HEK293 (cell line): ENCODE measurements at regions not wholly inside any gene's neighbourhood (a gene's known extent, or its start where the extent isn't known, plus 50 kb on each side); places are given as distances from the start of the nearest gene placed in this dataset.

Source experiments
- MYNN ChIP-seq: fragments of 450-650 bp; formaldehyde crosslinking; IDR thresholded peaks from 2 replicates; pipeline ENCODE4 v1.5.1; 2016; ENCODE audit warnings: missing biosample characterization, missing genetic modification characterization, borderline replicate concordance
- SCRT1 ChIP-seq: fragments of 450-650 bp; formaldehyde crosslinking; IDR thresholded peaks from 2 replicates; pipeline ENCODE4 v1.5.1; 2016; ENCODE audit warnings: missing biosample characterization, missing genetic modification characterization, borderline replicate concordance
- ZBTB20 ChIP-seq: fragments of 450-650 bp; formaldehyde crosslinking; IDR thresholded peaks from 2 replicates; pipeline ENCODE4 v1.5.1; 2016; ENCODE audit warnings: missing biosample characterization, missing genetic modification characterization
- ZFP37 ChIP-seq: fragments of 450-650 bp; formaldehyde crosslinking; IDR thresholded peaks from 2 replicates; pipeline ENCODE4 v1.5.1; 2016; ENCODE audit warnings: missing biosample characterization, missing genetic modification characterization
- ZFP41 ChIP-seq: fragments of 450-650 bp; formaldehyde crosslinking; IDR thresholded peaks from 2 replicates; pipeline ENCODE4 v1.5.1; 2016; ENCODE audit warnings: missing biosample characterization, missing genetic modification characterization, borderline replicate concordance
- ZNF121 ChIP-seq: fragments of 450-650 bp; formaldehyde crosslinking; IDR thresholded peaks from 2 replicates; pipeline ENCODE4 v1.5.1; 2016; ENCODE audit warnings: missing biosample characterization, missing genetic modification characterization
- ZNF138 ChIP-seq: fragments of 450-650 bp; formaldehyde crosslinking; IDR thresholded peaks from 2 replicates; pipeline ENCODE4 v1.5.1; 2016; ENCODE audit warnings: missing biosample characterization, missing genetic modification characterization, borderline replicate concordance
- ZNF324 ChIP-seq: fragments of 450-650 bp; formaldehyde crosslinking; IDR thresholded peaks from 2 replicates; pipeline ENCODE4 v1.5.1; 2016; ENCODE audit warnings: missing biosample characterization, missing genetic modification characterization
- ZNF830 ChIP-seq: fragments of 450-650 bp; IDR thresholded peaks from 2 replicates; pipeline ENCODE4 v1.5.0; 2018; ENCODE audit warnings: missing biosample characterization, missing genetic modification characterization, low read depth, mild to moderate bottlenecking, moderate library complexity
- TF ChIP-seq, protein P1 (sequence below): fragments of 450-650 bp; formaldehyde crosslinking; IDR thresholded peaks from 2 replicates; pipeline ENCODE4 v1.5.1; 2016; ENCODE audit warnings: missing biosample characterization, missing genetic modification characterization
- TF ChIP-seq, protein P2 (sequence below): fragments of 450-650 bp; formaldehyde crosslinking; IDR thresholded peaks from 2 replicates; pipeline ENCODE4 v1.5.1; 2016; ENCODE audit warnings: missing biosample characterization, missing genetic modification characterization
- TF ChIP-seq, protein P3 (sequence below): fragments of 450-650 bp; formaldehyde crosslinking; IDR thresholded peaks from 2 replicates; pipeline ENCODE4 v1.5.1; 2016; ENCODE audit warnings: missing biosample characterization, missing genetic modification characterization, low read depth
- TF ChIP-seq, protein P4 (sequence below): fragments of 450-650 bp; formaldehyde crosslinking; optimal IDR thresholded peaks from 2 replicates; pipeline ENCODE3; 2016; ENCODE audit warnings: missing biosample characterization, mild to moderate bottlenecking, missing genetic modification characterization

DNA sequence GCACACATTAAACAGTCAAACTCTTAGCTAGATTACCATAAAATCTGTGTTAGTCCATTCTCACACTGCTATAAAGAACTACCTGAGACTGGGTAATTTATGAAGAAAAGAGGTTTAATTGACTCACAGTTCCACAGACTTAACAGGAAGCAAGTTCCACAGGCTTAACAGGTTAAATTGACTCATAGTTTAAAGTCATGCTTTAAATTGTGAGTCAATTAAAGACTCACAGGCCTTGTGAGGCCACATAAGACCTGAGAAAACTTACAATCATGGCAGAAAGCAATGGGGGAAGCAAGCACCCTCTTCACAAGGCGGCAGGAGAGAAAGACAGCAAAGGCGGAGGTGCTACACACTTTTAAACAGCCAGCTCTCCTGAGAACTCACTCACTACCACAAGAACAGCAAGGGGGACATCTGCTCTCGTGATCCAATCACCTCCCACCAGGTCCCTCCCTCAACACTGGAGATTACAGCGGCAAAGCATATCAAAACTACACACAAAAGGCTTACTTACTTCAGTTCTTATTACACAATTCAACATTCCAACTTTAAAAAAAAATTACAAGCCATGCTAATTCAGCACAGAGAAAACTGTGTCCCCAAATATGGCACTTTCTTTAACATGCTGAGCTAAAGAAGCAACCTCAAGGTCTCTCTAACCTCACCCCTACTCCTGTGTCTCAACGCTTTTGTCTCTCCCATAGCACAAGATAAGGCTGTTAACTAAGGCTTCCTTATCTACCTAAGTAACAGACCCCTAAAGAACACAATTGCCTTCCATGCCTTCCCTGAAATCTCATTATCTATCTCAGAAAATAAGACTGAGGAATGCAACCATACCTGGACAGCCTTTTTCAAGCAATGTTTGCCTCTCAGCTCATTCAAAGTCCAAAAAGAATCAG, 805.1 kb downstream of the NR2F1-AS1 start:
- TF ChIP-seq, protein P1, sequence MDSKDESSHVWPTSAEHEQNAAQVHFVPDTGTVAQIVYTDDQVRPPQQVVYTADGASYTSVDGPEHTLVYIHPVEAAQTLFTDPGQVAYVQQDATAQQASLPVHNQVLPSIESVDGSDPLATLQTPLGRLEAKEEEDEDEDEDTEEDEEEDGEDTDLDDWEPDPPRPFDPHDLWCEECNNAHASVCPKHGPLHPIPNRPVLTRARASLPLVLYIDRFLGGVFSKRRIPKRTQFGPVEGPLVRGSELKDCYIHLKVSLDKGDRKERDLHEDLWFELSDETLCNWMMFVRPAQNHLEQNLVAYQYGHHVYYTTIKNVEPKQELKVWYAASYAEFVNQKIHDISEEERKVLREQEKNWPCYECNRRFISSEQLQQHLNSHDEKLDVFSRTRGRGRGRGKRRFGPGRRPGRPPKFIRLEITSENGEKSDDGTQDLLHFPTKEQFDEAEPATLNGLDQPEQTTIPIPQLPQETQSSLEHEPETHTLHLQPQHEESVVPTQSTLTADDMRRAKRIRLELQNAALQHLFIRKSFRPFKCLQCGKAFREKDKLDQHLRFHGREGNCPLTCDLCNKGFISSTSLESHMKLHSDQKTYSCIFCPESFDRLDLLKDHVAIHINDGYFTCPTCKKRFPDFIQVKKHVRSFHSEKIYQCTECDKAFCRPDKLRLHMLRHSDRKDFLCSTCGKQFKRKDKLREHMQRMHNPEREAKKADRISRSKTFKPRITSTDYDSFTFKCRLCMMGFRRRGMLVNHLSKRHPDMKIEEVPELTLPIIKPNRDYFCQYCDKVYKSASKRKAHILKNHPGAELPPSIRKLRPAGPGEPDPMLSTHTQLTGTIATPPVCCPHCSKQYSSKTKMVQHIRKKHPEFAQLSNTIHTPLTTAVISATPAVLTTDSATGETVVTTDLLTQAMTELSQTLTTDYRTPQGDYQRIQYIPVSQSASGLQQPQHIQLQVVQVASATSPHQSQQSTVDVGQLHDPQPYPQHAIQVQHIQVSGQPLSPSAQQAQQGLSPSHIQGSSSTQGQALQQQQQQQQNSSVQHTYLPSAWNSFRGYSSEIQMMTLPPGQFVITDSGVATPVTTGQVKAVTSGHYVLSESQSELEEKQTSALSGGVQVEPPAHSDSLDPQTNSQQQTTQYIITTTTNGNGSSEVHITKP (tag by site-specific recombination) = no peak
- TF ChIP-seq ZNF830 (tag by site-specific recombination) = no peak
- TF ChIP-seq, protein P2, sequence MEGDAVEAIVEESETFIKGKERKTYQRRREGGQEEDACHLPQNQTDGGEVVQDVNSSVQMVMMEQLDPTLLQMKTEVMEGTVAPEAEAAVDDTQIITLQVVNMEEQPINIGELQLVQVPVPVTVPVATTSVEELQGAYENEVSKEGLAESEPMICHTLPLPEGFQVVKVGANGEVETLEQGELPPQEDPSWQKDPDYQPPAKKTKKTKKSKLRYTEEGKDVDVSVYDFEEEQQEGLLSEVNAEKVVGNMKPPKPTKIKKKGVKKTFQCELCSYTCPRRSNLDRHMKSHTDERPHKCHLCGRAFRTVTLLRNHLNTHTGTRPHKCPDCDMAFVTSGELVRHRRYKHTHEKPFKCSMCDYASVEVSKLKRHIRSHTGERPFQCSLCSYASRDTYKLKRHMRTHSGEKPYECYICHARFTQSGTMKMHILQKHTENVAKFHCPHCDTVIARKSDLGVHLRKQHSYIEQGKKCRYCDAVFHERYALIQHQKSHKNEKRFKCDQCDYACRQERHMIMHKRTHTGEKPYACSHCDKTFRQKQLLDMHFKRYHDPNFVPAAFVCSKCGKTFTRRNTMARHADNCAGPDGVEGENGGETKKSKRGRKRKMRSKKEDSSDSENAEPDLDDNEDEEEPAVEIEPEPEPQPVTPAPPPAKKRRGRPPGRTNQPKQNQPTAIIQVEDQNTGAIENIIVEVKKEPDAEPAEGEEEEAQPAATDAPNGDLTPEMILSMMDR (tag by site-specific recombination) = no peak
- no peak for TF ChIP-seq MYNN
- no peak for TF ChIP-seq ZNF138
- TF ChIP-seq SCRT1 (tag by site-specific recombination) = no peak
- no peak for TF ChIP-seq ZFP37
- TF ChIP-seq, protein P3, sequence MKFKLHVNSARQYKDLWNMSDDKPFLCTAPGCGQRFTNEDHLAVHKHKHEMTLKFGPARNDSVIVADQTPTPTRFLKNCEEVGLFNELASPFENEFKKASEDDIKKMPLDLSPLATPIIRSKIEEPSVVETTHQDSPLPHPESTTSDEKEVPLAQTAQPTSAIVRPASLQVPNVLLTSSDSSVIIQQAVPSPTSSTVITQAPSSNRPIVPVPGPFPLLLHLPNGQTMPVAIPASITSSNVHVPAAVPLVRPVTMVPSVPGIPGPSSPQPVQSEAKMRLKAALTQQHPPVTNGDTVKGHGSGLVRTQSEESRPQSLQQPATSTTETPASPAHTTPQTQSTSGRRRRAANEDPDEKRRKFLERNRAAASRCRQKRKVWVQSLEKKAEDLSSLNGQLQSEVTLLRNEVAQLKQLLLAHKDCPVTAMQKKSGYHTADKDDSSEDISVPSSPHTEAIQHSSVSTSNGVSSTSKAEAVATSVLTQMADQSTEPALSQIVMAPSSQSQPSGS = no peak
- TF ChIP-seq ZBTB20 (tag by site-specific recombination) = no peak
- TF ChIP-seq ZNF121 (tag by site-specific recombination) = no peak
- TF ChIP-seq, protein P4, sequence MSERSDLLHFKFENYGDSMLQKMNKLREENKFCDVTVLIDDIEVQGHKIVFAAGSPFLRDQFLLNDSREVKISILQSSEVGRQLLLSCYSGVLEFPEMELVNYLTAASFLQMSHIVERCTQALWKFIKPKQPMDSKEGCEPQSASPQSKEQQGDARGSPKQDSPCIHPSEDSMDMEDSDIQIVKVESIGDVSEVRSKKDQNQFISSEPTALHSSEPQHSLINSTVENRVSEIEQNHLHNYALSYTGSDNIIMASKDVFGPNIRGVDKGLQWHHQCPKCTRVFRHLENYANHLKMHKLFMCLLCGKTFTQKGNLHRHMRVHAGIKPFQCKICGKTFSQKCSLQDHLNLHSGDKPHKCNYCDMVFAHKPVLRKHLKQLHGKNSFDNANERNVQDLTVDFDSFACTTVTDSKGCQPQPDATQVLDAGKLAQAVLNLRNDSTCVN (tag by site-specific recombination) = no peak
- TF ChIP-seq ZFP41 (tag by site-specific recombination) = no peak
- TF ChIP-seq ZNF324 = no peak
